Endothelial cell of hepatic sinusoid (primary cell): ENCODE measurements at regions not wholly inside any gene's neighbourhood (a gene's known extent, or its start where the extent isn't known, plus 50 kb on each side); places are given as distances from the start of the nearest gene placed in this dataset.

ENCODE experiments used
- in situ Hi-C: cut with HindIII; loops from 2 replicates; pipeline ENCODE4 v1.10.0; 2017; ENCODE audit warnings: low sequenced_read_pairs

DNA sequence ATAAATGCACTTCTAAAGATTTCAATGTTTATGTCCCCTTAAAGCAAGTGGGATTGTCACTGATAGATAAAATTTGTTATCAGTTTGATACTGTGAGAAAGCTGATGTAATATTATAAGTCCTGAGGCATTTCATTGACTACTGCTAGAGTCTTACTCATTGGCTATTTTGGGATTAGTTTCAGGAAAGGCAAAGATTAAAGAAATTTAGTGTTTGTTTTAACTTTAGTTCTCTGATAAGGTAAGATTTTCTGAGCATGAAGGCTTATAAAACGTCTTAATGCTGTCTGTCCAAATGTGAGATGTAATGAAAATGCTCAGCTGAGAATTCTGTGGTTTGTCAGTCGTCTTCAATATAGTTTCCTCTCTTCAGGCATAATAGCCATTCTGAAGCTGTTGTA lies 886.4 kb upstream of the CDH2 start:
- in situ Hi-C loops = loop anchor here (5.0 kb wide), 1 partner anchor 51 kb away; no protein-coding TSS in a partner anchor

DNA sequence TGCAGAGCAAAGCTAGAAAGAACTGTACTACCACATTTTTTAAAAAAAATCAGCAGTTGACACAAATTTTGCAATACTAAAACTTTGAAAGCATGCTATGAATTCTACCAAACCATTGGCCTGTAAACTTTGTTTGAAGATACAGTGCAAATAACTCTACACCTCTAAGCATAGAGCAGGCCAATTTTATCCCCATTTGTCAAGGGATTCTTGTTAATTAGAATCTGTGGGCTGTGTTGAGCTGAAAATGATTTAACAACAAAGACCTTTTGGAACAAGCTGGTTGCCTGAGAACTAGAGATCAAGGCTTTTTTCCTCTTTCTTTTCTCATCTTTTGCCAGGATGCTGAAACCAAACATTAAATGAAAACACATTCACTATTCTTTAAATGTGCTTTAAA lies 886.0 kb upstream of the CDH2 start:
- in situ Hi-C loops = loop anchor here (5.0 kb wide), 1 partner anchor 51 kb away; no protein-coding TSS in a partner anchor

DNA sequence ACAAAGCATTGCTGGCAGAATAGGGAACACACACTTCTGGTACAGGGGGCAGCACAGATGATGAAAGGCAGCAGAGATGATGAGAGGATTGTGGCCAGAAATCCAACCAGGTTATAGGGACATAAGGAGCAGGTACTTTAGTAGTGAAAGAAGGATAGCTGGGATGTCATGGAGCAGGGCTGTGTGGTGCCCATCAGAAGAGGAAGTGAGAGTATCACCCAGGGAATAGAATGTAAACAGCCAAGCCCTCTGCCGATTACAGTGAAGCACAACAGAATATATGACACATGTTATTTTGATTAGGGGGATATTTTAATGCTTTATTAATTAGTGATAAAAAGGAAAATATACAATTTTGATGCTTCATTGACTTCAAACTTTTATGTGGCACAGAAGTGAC lies 883.4 kb upstream of the CDH2 start:
- in situ Hi-C loops = loop anchor here (5.0 kb wide), 1 partner anchor 48 kb away; no protein-coding TSS in a partner anchor

GRCh38 chr18:29057703-29058102 lies 880.8 kb upstream of the CDH2 start:
- in situ Hi-C loops = no loop called here

DNA sequence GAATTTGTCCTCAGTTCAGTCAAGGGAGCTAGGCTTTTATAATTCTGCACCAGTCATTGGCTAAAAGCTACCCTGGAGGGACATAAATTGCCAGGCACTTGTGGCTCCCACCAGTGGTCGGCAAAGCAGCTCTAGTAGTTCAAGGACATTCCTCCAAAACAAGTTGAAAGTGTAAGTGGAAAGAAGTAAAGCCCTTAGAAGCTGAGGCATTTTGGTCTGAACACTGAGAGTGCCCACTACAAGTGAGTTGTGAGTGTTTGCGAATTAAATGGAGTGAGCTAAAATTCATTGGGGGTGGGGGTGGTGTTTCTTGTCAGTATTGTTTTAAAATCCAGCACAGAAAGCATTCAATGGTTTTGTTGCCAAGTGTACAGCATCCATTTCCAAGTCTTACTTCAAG lies 879.9 kb upstream of the CDH2 start:
- in situ Hi-C loops = no loop called here

- in situ Hi-C loops = no loop called here
Measured at GRCh38 chr18:29041976-29042375, 865.0 kb upstream of the CDH2 start.

GRCh38 chr18:29034113-29034856 lies 857.4 kb upstream of the CDH2 start:
- in situ Hi-C loops = no loop called here

GRCh38 chr18:29028560-29028959 lies 851.6 kb upstream of the CDH2 start:
- in situ Hi-C loops = no loop called here

DNA sequence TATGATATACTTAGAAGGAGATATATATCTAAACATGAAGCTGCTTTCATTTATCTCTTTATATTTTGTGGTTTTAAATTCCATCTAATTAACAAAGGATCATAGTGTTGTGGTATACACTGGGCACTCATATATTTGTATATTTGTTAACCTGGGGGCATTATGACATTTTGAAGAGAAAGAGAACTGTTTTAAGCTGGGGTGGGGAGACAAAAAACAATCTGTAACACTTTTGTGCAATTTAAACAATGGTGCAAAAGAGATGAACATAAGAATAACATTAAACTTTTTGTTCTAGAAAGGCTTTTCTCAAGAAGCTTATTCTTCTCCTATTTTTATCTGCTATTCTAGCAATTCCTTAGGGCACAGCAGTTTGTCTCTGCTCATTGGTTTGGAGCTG lies 842.0 kb upstream of the CDH2 start:
- in situ Hi-C loops = no loop called here

GRCh38 chr18:29012883-29013465 lies 836.0 kb upstream of the CDH2 start:
- in situ Hi-C loops = loop anchor here (5.0 kb wide), 2 partner anchors 49 to 89 kb away; no protein-coding TSS in a partner anchor

- in situ Hi-C loops = loop anchor here (5.0 kb wide), 2 partner anchors 50 to 90 kb away; no protein-coding TSS in a partner anchor
Measured at GRCh38 chr18:29012364-29012763, 835.4 kb upstream of the CDH2 start.

- in situ Hi-C loops = no loop called here
Measured at GRCh38 chr18:29009250-29009803, 832.4 kb upstream of the CDH2 start.

GRCh38 chr18:29008809-29009208 lies 831.9 kb upstream of the CDH2 start:
- in situ Hi-C loops = no loop called here

DNA sequence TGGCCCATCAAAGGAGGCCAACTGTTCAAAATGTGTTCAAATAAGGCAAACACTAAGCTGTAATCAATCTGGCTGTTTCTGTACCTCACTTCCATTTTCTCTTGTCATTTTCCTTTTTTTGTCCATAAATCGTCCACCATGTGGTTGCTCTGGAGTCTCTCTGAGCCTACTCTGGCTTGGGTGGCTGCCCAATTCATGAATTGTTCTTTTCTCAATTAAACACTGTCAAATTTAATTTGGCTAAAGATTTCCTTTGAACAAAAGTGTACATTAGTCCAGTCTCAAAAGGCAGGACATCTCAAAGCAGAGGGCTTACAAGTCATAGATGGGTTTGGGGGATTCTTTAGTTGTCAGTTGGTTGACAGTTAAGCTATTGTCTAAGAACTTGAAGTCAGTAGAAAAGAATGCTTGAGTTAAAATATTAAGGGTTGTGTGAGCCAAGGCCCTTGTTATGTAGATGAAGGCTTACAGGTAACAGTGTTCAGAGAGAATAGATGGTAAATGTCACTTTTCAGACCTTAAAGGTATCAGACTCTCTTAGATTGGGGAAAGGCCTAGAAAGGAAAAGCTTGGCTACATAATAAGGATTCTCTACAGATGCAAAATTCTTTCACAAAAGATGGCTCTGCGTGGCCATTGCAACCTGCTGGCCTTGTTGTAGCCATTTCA lies 831.2 kb upstream of the CDH2 start:
- in situ Hi-C loops = no loop called here

DNA sequence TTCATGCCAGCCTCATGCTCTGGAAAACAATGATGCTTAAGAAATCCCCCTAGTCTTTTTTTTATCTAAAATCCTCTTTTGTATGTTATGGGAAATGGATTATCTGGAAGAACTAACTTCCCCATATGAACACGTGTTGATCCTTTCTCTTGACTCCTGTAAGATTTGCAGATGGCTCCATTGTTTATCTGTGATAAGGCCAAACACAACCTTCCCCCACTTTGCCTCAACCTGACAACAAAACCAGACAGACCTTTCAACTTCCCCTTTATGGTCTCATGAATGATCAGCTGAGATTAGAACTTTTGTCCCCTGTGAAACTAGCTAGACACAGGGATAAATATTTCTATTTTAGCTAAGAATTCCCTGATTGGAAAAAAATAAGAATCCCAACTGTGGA lies 828.0 kb upstream of the CDH2 start:
- in situ Hi-C loops = no loop called here

DNA sequence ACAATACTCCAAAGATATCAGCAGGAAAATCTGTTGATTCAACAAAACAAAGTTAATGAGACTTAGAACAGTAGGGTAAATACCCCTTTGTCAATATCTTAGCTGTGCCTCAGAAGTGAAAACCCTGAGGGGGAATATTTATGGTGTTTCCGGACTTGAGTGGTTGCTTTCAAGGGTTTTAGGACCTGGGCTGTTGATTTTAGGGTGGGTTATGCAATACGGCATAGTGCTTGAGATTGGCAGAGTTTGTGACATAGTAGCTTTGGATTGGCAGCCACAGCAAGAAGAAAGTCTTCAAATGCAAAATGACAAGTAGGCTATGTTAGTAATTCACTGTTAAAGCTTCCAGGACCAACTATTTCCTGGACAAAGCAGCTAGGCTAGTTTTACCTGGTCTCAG lies 826.3 kb upstream of the CDH2 start:
- in situ Hi-C loops = no loop called here

DNA sequence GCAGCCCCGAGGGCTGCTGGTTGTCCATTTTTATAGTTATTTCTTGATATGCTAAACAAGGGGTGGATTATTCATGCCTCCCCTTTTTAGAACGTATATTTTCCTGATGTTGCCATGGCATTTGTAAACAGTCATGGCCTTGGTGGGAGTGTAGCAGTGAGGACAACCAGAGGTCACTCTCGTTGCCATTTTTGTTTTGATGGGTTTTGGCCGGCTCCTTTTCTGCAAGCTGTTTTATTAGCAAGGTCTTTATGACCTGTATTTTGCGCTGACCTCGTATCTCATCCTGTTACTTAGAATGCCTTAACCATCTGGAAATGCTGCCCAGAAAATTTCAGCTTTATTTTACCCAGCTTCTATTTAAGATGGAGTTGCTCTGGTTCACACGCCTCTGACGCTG lies 825.8 kb upstream of the CDH2 start:
- in situ Hi-C loops = no loop called here

DNA sequence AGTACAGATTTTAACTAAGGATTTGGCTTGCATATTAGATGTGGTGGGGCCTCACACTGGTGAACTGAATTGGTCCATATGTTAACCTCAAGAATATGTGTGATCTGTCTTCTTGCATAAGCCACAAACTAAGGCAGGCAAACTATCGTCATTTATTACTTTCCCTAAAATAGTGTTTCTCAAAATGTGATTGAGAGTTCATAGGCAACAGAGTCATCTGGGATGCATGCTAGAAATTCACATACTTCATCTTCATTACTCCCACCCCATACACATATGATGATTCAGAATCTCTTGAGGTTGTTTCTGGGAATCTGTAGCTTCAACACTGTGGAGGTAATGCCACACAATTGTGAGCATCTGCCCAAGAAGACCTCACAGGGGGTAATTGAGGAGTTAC lies 822.8 kb upstream of the CDH2 start:
- in situ Hi-C loops = no loop called here

- in situ Hi-C loops = no loop called here
Measured at GRCh38 chr18:28995319-28995718, 818.4 kb upstream of the CDH2 start.

DNA sequence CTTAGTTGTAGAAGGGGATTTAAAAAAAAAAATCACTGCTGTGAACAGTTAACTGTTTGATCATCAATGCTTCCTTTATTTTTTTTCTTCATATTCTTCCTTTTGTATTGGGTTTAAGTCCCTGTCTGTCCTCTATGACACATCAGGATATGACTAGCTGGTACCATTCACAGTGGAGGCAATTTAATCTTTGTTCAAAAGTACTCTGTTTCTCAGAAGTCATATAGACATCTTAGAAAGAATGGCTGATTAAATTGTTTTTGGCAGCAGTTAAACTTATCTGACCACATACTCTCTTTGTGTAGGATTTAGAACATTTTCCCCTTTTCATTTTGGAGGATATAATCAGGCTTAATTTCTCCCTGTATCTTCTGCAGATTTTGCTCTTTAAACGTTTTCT lies 807.8 kb upstream of the CDH2 start:
- in situ Hi-C loops = no loop called here

DNA sequence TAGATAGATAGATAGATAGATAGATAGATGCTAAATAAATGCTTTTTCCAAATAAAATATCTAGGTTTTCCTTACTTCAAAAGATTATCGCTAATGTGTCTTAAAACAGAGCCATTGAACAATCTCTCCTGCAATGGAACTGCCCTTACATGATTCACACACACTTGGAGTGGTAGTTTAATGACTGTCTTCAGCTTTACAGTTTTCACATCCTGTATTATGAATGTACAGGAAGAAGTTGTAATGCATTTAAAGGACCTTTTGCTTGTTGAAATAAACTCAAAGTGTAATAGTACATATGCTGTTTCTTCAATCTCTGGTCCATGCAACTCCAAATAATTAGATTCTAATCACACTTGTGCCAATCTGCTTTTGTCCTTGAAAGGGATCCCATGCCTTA lies 797.6 kb upstream of the CDH2 start:
- in situ Hi-C loops = no loop called here

DNA sequence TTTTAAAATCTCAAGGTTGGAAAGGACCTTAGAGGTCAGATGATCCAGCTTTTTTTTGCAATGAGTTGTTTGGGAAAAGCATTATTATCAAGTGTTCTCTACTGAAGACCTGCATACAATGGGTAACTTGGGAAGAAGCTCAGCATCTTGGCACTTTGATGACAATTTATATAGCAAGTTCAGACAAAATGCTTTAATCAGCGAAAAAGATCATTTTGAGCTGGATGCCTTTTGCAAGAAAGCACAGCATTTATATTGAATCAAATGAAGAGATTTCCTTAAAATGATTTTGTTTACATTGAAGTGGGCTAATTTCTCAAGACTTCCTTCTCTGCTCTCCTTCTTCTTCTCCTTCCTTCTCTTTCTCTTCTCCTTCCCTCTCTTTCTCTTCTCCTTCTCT lies 796.4 kb upstream of the CDH2 start:
- in situ Hi-C loops = no loop called here
